ENCODE measurements at regions not wholly inside any gene's neighbourhood (a gene's known extent, or its start where the extent isn't known, plus 50 kb on each side); places are given as distances from the start of the nearest gene placed in this dataset.
"Not testable (repeated sequence)": the region's sequence is repeated elsewhere in the genome, so short reads cannot be mapped to it uniquely, and the experiment has no call there.

DNA sequence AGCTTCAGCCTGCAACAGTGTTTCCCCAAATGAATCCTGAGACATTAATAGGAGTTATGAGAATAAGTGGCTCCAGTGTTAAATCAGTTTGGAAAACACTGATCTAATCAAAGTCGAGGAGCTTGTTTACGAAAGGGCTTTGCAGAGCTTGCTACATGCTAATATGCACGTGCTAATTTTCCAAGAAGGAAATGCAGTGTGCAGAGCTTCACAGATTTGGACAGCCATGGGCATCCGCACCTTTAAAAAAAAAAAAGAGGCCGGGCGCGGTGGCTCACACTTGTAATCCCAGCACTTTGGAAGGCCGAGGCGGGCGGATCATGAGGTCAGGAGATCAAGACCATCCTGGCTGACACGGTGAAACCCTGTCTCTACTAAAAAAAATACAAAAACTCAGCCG lies 79.7 kb upstream of the LMO2 start:
- DNase-seq (ENCODE audit: low read depth in 2 of 2): not testable (repeated sequence)

DNA sequence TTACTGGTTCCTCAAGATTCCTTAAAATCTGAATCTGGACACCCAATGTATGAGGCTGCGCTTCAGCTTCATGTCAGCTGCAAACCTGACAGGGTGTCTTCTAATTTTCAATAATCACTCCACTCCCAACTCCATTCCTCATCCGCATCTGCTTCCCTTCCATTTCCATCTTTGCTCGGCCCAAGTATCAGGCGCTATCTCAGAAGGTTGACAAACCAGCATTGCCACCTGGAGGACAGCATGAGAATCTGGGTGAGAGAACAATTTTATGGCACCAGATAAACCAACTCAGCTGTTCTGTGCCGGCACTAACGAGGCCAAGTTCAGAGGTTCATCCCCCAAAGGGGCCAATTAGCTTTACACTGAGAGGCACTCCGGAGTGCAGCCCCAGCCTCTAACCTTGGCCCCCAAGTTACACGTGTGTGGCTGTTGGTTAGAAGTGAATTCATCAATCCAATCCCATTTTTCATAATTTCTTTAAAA lies 79.1 kb upstream of the LMO2 start:
- no peak for DNase-seq (ENCODE audit: low read depth in 2 of 2)

DNA sequence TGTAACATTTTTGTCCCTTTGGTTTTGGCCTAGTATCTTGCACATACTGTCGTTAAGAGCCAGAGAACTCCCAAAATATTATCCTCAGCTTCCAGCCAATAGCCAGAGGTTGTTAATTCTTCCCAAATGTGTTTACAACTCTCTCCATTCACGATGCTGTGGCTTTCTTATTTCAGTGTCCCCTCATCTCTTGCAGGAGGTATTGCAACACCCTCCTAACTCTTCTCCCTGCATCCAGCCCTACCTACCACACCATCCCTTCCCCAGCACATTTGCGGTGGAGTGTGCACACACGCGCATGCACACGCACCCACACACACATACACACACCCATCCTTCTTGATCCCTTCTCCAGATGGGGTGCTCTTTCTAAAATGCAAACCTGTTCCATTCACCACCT lies 75.6 kb upstream of the LMO2 start:
- no peak for DNase-seq (ENCODE audit: low read depth in 2 of 2)

DNA sequence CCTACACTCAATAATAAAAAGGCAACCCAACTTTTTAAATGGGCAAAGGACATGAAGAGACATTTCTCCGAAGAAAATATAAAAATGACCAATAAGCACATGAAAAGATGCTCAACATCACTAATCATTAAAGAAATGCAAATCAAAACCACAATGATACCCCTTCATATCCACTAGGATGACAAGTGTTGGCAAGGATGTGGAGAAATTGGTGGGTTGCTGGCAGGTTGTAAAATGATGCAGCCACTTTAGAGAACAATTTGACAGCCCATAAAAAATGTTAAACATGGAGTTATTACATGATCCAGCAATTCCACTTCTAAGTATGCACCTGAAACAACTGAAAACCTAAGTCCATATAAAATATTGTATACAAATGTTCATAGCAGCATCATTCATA lies 73.2 kb upstream of the LMO2 start:
- no peak for DNase-seq (ENCODE audit: low read depth in 2 of 2)

DNA sequence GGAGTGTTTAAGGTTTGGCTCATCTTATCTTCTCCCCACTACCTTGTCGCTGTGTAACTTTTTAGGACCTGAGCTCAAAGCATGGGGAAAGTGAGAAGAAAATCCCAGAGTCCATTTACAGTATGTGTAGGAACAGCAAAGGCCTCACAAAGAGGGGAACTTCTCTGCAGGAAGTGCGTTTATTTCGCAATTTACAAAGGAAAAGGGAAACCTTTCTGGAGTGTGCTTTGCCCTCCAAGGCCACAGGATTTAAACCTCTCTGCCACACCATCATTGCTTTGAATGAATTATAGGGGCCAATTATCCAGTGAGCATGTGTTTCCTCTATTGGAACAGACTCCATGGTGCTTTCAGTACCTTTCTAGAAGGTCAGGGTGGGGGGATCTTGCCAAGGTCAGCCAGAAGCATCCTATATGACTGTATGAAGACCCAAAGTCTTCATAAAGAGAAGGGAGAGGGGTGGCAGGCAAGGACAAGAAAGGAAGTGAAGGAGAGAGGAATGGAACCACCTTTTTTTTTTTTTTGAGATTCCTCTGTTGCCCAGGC lies 68.1 kb upstream of the LMO2 start:
- DNase-seq (ENCODE audit: low read depth in 2 of 2): no peak

DNA sequence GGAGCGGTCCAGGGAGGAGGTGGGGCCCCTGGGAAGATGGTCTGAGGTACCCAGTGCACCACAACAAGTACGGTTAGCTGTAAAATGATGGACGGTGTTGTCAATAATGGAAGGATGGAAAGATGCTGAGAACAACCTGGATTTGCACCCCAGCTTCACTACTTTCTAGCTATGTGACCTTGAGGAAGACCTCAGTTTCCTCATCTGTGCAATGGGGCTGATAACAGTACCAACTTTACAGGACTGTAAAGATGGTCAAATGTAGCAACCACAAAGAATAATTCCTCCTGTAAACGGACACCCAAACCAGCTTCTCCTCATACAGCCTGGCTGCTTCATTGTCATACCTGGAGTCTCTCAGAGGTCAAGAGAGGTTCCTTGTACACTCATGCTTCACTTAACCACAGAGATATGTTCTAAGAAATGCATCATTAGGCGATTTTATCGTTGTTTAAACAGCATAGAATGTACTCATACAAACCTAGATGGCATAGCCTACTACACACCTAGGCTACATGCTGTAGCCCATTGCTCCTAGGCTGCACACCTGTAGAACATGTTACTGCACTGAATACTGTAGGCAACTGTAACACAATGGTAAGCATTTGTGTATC lies 65.5 kb upstream of the LMO2 start:
- no peak for DNase-seq (ENCODE audit: low read depth in 2 of 2)

DNA sequence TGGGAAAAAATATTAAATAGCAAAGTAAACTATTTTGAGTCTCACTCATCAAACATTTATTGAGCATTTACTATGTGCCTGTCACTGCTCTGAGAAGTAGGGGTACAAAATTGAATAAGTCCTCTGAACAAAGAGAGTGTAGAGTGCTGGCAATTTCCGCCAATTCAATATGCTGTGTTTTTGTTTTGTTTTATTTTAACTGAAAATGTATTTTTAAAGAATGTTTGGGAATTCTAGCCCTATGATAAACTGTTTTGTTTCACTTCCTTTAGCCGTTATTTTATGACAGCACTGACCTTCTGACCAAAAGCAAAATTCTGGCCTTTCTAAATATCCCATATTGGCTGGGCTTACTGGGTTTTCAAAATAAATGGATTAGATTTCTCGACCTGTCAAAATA lies 64.7 kb upstream of the LMO2 start:
- DNase-seq (ENCODE audit: low read depth in 2 of 2): no peak

DNA sequence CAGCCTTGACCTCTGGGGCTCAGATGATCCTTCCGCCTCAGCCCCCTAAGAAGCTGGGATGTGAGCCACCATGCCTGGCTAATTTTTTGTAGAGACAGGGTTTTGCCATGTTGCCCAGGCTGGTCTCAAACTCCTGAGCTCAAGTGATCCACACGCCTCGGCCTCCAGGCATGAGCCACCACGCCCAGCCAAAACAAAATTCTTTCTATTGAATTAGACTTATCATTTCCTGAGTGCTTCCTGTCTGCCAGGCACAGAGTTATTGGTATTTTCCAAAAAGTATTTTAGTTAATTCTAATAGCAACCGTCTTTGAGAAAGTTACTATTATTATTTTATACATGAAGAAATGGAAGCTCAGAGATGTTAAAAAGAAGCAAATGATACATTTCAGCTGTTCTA lies 61.4 kb upstream of the LMO2 start:
- DNase-seq (ENCODE audit: low read depth in 2 of 2): no peak

DNA sequence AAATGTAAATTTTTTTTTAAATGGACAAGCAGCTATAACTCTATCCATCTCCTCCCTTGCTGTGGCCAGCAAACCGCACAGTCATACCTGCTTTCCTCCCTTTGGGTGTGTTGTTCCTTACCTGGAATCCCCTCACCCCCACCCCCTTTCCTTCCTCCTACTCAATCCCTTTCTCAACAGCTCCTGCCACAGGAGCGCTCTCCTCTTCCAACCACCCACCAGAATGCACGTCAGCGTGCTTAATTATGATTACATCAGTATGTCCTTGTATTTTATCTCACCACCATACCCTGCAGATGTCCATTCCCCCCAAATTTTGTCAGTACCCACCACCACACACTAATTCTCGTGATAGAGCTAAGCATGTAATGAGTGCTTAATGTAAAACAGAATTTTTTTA lies 60.9 kb upstream of the LMO2 start:
- DNase-seq (ENCODE audit: low read depth in 2 of 2): no peak

DNA sequence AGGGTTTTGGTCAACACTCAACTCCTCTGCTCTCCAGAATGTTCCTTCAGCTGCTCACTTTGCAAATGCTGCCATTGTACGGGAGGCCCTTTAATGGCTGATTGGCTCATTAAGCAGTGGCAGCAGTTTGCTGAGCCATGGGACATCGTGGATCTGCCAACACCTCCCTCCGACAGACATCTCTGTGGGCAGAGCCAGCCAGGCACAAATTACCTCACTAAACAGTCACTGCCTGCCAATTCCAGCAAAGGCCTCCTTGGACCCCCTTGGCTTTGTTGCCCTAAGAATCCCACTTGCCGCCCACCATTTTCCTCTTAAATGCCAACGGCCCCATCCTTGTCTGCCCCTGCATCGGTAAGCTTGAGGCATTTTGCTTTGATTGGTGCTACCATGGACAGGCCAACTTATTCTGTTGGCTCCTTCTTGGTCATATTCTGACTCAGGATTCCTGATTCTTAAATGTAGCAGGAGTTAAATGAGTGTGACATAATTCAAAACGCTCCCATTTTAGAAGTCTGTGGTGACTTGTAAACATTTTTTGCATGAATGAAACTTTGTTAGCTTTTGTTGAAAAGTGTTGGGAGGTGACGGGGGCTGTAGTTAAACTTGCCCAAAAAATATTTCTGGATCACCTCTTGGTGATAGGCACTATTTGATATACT lies 57.5 kb upstream of the LMO2 start:
- DNase-seq (ENCODE audit: low read depth in 2 of 2): no peak

DNA sequence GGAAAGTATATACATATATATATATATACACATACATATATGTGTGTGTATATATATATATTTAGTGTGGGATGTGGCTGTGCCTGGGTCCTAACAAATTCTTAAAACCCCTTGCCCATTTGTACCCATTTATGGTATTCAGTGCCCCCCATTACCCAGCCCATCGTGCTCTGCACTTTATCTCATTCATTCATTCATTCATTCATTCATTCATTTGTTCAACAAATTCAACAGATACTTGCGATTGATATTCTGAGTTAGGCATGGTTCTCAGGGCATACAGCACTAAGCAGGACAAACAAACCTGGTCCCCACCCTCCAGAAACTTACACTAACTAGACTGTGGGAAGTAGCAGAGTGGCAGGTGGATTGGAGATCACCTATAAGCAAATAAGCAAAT lies 56.6 kb upstream of the LMO2 start:
- no peak for DNase-seq (ENCODE audit: low read depth in 2 of 2)

DNA sequence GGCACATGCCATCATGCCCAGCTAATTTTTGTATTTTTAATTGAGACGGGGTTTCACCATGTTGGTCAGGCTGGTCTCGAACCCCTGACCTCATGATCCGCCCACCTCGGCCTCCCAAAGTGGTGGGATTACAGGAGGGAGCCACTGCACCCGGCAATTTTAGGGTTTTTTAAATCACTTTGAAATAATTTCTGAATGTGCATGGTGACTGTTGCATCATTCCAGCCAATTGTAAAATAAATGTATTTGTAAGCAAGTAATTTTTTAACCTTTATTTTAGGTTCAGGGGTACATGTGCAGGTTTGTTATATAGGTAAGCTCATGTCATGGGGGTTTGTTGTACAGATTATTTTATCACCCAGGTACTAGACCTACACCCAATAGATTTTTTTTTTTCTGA lies 56.0 kb upstream of the LMO2 start:
- not testable (repeated sequence) for DNase-seq (ENCODE audit: low read depth in 2 of 2)

DNA sequence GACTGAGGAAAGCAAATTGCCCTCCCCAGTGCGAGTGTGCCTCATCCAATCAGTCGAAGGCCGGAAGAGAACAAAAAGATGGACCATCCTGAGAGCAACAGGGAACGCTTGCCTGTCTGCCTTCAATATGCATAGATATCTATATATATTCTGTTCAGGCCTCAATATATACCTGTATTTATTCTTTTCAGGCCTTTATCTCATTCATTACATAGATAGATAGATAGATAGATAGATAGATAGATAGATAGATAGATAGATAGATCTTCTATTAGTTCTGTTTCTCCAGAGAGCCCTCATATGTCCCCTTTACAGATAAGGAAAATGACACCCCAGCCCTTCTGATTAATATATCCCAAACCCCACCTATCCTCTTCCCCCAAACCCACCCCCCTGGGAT lies 55.1 kb upstream of the LMO2 start:
- no peak for DNase-seq (ENCODE audit: low read depth in 2 of 2)

DNA sequence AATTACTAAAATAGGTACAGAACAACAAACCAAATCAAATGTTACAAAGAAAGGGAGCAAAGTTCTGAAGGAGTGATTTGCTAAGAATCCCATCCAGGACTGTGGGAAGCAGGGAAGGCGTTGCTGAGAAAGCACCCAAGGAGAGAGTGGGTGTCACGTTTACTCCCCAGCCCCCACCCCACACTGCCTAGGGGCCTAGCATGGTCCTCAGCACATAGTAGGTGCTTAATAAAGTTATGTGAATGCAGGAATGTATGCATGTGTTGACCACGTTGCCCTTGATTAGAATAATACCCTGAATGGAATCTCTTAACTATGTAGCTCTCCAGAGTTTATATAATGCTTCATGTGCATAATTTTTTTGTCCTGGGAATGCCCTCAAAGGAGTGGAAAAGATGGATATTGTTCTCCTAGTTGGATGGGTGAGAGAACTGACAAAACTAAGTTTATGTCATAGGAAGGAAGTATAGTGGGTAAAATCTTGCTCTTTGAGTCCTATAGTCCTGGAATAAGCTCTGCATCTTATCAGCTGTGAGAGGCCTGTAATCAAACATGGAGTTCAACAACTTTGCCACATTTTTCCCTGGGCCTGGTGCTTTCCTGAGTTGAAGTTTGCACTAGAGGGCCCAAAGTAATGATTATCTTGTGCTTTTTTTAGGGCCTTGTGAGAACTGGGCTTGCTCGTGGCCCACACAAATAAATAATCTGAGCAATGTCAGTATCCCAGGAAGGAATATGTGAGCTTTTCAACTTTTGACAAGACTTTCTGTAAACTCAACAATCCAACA lies 53.8 kb upstream of the LMO2 start:
- no peak for DNase-seq (ENCODE audit: low read depth in 2 of 2)

DNA sequence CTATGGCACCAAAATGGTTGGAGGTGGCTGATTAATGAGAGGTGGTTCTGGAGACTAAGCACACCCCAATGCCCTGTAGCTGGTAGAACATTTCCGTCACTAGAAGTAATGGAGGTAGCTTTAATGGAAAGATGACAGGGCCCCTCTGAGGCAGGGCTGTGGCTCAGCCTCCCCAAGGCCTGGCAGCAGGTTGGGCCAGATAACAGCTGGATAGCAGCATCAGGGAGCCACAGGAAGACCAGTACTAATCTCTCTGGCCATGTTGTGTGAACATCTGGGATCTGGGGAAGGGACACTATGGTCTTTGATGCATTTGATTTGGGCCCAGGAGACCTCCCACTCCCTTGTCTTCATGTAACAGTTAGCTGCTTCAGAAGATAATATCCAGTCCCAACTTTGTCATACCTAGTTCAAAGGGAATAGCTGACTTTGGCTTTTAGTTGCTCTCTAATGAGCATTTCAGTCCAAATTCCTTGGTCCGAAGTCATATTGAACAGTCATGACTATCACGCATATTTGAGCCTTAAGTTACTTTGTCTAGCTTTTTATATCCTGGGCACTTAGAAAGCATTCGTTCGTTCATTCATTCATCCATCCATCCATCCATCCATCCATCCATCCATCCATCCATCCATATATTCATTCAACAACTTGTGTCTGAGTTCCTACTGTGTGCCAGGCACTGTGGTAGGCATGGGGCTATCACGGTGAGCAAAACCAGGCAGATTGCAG lies 53.0 kb upstream of the LMO2 start:
- no peak for DNase-seq (ENCODE audit: low read depth in 2 of 2)

DNA sequence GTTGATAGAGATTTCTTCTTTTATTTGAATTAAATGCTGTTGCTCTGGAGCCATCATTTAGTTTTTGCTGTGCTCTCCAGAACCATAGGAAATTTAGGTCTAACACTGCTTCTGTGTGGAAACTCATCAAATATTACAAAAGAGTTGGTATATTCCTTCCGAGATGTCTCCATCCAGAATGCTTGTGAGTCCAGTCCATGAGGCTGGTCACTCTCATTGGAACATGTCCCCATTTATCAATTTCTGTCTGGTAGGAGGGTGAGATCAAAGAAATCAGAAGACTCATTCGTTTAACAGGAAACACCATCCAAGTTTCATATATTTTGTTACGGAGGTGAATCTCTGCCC lies 52.4 kb upstream of the LMO2 start:
- no peak for DNase-seq (ENCODE audit: low read depth in 2 of 2)

DNA sequence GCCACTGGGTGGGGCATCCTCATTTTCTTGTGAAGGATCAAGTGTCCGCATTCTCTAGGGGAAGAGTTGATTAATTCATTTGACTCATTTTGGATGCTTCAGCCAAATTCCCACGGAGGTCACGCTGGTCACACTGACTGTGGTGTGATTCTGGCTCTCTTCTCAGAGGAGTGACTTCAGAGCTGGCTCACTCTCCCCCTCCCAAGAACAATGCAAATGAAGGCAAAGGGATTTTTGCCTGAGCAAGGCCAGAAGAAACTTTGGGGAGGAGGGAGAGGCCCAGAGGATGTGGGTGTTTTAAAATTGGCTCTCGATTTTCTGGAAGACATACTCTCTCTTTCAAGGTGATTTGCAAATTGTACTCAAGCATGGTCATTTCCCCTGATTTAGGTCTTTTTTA lies 51.1 kb upstream of the LMO2 start:
- DNase-seq (ENCODE audit: low read depth in 2 of 2): no peak

DNA sequence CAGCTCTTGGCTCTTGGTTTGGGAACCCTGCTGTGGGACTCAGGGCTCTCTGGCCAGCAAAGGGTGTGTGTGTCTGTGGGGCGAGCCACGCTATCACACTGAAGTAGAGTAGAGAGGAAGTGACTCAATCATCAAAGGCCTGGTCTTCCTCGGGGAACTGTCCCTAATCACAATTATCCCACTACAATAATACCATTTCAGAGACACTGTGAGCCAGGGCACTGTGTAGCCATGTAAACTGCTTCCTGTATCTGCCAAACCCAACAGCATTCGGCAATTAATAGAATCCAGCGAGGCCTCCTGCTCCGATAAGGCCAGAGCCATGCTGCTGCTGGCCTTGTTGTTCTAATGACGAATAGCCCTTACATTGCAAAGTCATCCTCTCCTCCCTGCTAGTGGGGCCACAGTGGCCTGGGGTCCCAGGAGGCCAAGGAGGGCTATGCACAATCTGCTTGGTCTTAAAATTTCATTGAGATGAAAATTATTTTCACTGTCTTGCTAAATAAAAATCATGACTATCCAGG lies 49.8 kb upstream of the LMO2 start:
- DNase-seq (ENCODE audit: low read depth in 2 of 2): no peak
